Fibroblast of skin of right quadriceps (primary cell): ENCODE measurements at regions not wholly inside any gene's neighbourhood (a gene's known extent, or its start where the extent isn't known, plus 50 kb on each side); places are given as distances from the start of the nearest gene placed in this dataset.

Source experiments
- DNase-seq: peaks from one replicate; pipeline ENCODE4 v3.0.0-alpha.2; 2013

GRCh38 chr13:22063416-22064124 is 392.7 kb downstream of the FGF9 start:
- DNase-seq = no peak

- DNase-seq = no peak
Observed at GRCh38 chr13:22064854-22065620, 394.2 kb downstream of the FGF9 start.

- no peak for DNase-seq
Observed at GRCh38 chr13:22073718-22074117, 402.8 kb downstream of the FGF9 start.

- DNase-seq = no peak
Observed at GRCh38 chr13:22074403-22074802, 403.5 kb downstream of the FGF9 start.

- DNase-seq = no peak
Observed at GRCh38 chr13:22076658-22077057, 405.8 kb downstream of the FGF9 start.

GRCh38 chr13:22077205-22077683 is 406.4 kb downstream of the FGF9 start:
- DNase-seq = no peak

GRCh38 chr13:22077764-22078163 is 406.9 kb downstream of the FGF9 start:
- no peak for DNase-seq

GRCh38 chr13:22079961-22080360 is 409.1 kb downstream of the FGF9 start:
- DNase-seq = no peak

GRCh38 chr13:22080832-22081231 is 410.0 kb downstream of the FGF9 start:
- no peak for DNase-seq

GRCh38 chr13:22081430-22081829 is 410.6 kb downstream of the FGF9 start:
- DNase-seq = no peak

- no peak for DNase-seq
Observed at GRCh38 chr13:22082030-22082429, 411.2 kb downstream of the FGF9 start.

GRCh38 chr13:22082437-22083100 is 411.7 kb downstream of the FGF9 start:
- DNase-seq = no peak

- no peak for DNase-seq
Observed at GRCh38 chr13:22085001-22085400, 414.1 kb downstream of the FGF9 start.

- peak; percentile 45 for DNase-seq
Observed at GRCh38 chr13:22086597-22087330, 415.9 kb downstream of the FGF9 start.

- DNase-seq = no peak
Observed at GRCh38 chr13:22090106-22090505, 419.2 kb downstream of the FGF9 start.

- DNase-seq = peak; percentile 64
Observed at GRCh38 chr13:22091222-22091970, 420.5 kb downstream of the FGF9 start.

GRCh38 chr13:22091971-22092300 is 421.1 kb downstream of the FGF9 start:
- no peak for DNase-seq

GRCh38 chr13:22092791-22093560 is 422.1 kb downstream of the FGF9 start:
- DNase-seq = peak; percentile 50

GRCh38 chr13:22095794-22096193 is 424.9 kb downstream of the FGF9 start:
- DNase-seq = no peak

GRCh38 chr13:22099585-22099984 is 428.7 kb downstream of the FGF9 start:
- no peak for DNase-seq

GRCh38 chr13:22102271-22102670 is 431.4 kb downstream of the FGF9 start:
- DNase-seq = no peak
